Gastroesophageal sphincter (tissue), 3 donors: ENCODE measurements at regions not wholly inside any gene's neighbourhood (a gene's known extent, or its start where the extent isn't known, plus 50 kb on each side); places are given as distances from the start of the nearest gene placed in this dataset.

ENCODE experiments used
- CTCF ChIP-seq, 4 experiments: fragments of 200-600 bp in 2 of 4; fragments of 450-650 bp in 2 of 4; sonication (generic) in 1 of 4; IDR thresholded peaks; one replicate each; pipeline ENCODE4 v1.5.1; 2017 to 2019; ENCODE audit warnings: antibody characterized with exemption in 4 of 4, mild to moderate bottlenecking in 2 of 4, moderate library complexity in 2 of 4
- POLR2A ChIP-seq, 2 donors: fragments of 450-650 bp; IDR thresholded peaks; one replicate each; pipeline ENCODE4 v1.6.1; 2017; ENCODE audit warnings: antibody characterized with exemption in 2 of 2, mild to moderate bottlenecking in 2 of 2, moderate library complexity in 1 of 2

GRCh38 chr18:51300912-51301311, 103.4 kb upstream of the MEX3C start:
- TF ChIP-seq CTCF (IDR thresholded peaks at IDR 0.05): no peak
- no peak for TF ChIP-seq POLR2A (IDR thresholded peaks at IDR 0.05)
